ENCODE measurements at regions not wholly inside any gene's neighbourhood (a gene's known extent, or its start where the extent isn't known, plus 50 kb on each side); places are given as distances from the start of the nearest gene placed in this dataset.

GRCh38 chr13:81987159-81987558, 1646.2 kb upstream of the SPRY2 start:
- TF ChIP-seq EZH2 (IDR thresholded peaks at IDR 0.05; ENCODE audit: borderline replicate concordance, insufficient read depth, low read depth, low read length, poor library complexity, severe bottlenecking) (no peak), CTCF (IDR thresholded peaks at IDR 0.05) (no peak)
